Right lobe of liver (tissue), 6 donors: ENCODE measurements at regions not wholly inside any gene's neighbourhood (a gene's known extent, or its start where the extent isn't known, plus 50 kb on each side); places are given as distances from the start of the nearest gene placed in this dataset.

Experiments
- ATAC-seq, 4 donors: fragments of 200-7000 bp; cut with Tn5 transposase; one replicate each; pipeline ENCODE4 v1.9.1; 2020; ENCODE audit warnings: mild to moderate bottlenecking in 4 of 4, moderate library complexity in 4 of 4
- DNase-seq, 3 donors: peaks; one replicate each; pipeline ENCODE4 v3.0.0-alpha.2; 2020
- H3K27ac ChIP-seq, 3 donors: fragments of 200-600 bp; one replicate each; pipeline ENCODE4 v1.8.0; 2022
- H3K27me3 ChIP-seq, 2 donors: fragments of 200-600 bp; one replicate each; pipeline ENCODE4 v1.8.0; 2022
- H3K36me3 ChIP-seq, 4 donors: fragments of 200-600 bp; sonication (generic) in 1 of 4; one replicate each; pipeline versions ENCODE4 v1.5.1 to v1.8.0; 2017 to 2022; ENCODE audit warnings: control low read depth in 1 of 4
- H3K4me1 ChIP-seq, 4 donors: fragments of 200-600 bp; sonication (generic) in 1 of 4; one replicate each; pipeline versions ENCODE4 v1.5.1 to v1.8.0; 2017 to 2022; ENCODE audit warnings: control low read depth in 1 of 4
- H3K4me3 ChIP-seq, 3 donors: fragments of 200-600 bp; one replicate each; pipeline ENCODE4 v1.8.0; 2022
- H3K9me3 ChIP-seq, 4 donors: fragments of 200-600 bp; sonication (generic) in 1 of 4; one replicate each; pipeline versions ENCODE4 v1.5.1 to v1.8.0; 2017 to 2022; ENCODE audit warnings: control low read depth in 1 of 4
- CTCF ChIP-seq, 4 donors: fragments of 200-600 bp in 3 of 4; fragments of 450-650 bp in 1 of 4; IDR thresholded peaks; one replicate each; pipeline versions ENCODE4 v1.5.1 to v1.8.0; 2016 to 2022; ENCODE audit warnings: antibody characterized with exemption in 4 of 4, mild to moderate bottlenecking in 2 of 4
- POLR2A ChIP-seq: fragments of 450-650 bp; IDR thresholded peaks from one replicate; pipeline ENCODE4 v1.6.1; 2017; ENCODE audit warnings: antibody characterized with exemption, mild to moderate bottlenecking
- WGBS: methylation state at CpG from one replicate; pipeline ENCODE4 v1.1.6; 2018; ENCODE audit warnings: low coverage, low lambda C conversion rate; ENCODE audit not compliant: insufficient coverage; ENCODE audit errors: missing lambda C conversion rate; 5-methylcytosine and 5-hydroxymethylcytosine counted together
- intact Hi-C, 2 donors: fragments of 100-400 bp; cut with DNase I; formaldehyde crosslinking; loops; one replicate each; pipeline versions ENCODE4 v1.11.2 to v1.14.1; 2022
- donor health status: DM: no; HTN: yes; CAD: no.
- donor health status: DM: no; HTN: no; CAD: no.
- donor health status: DM: no; HTN: no; CAD: no.
- donor health status: DM: no; HTN: yes; CAD: no.
- donor health status: DM: no; HTN: yes; CAD: no.

- DNase-seq (peak in 1 of 3 donors; percentile 59), ATAC-seq (peak; percentile 79 to 92 (median 82))
- Histone ChIP-seq H3K36me3 (no peaks in the 10 kb centered on the region), H3K4me1 (peaks cover 0 to 42% (median 12%) of the 10 kb centered on the region in 4 donors), H3K27ac (peak overlapping the region in 1 of 3 donors; percentile 54), H3K9me3 (no peaks in the 10 kb centered on the region), H3K4me3 (no peak overlapping the region), H3K27me3 (no peaks in the 10 kb centered on the region)
- intact Hi-C loops: no loop called here
- 46% methylated on average over 2 of the region's 2 CpGs for WGBS
- TF ChIP-seq CTCF (IDR thresholded peaks at IDR 0.05): no peak
- TF ChIP-seq POLR2A: no peak
Observed at GRCh38 chr9:109922617-109923470, 142.8 kb downstream of the PALM2AKAP2 start.

- intact Hi-C loops: no loop called here
- peak overlapping the region in 1 of 3 donors; percentile 54 for H3K27ac ChIP-seq
- TF ChIP-seq CTCF (IDR thresholded peaks at IDR 0.05) (no peak), POLR2A (no peak)
- no peaks in the 10 kb centered on the region for H3K9me3 ChIP-seq
- DNase-seq: no peak
- peaks cover 0 to 42% (median 12%) of the 10 kb centered on the region in 4 donors for H3K4me1 ChIP-seq
- no peak overlapping the region for H3K4me3 ChIP-seq
- WGBS: 71% methylated on average over 5 of the region's 5 CpGs
- H3K36me3 ChIP-seq: no peaks in the 10 kb centered on the region
- peak in 1 of 4 donors; percentile 6 for ATAC-seq
- no peaks in the 10 kb centered on the region for H3K27me3 ChIP-seq
Observed at GRCh38 chr9:109923471-109923760, 143.4 kb downstream of the PALM2AKAP2 start.

GRCh38 chr9:109923806-109924205, 143.8 kb downstream of the PALM2AKAP2 start:
- H3K27ac ChIP-seq: peak overlapping the region in 1 of 3 donors; percentile 26
- H3K27me3 ChIP-seq: no peaks in the 10 kb centered on the region
- TF ChIP-seq POLR2A (no peak), CTCF (IDR thresholded peaks at IDR 0.05) (no peak)
- H3K36me3 ChIP-seq: no peaks in the 10 kb centered on the region
- H3K4me3 ChIP-seq: no peak overlapping the region
- H3K4me1 ChIP-seq: peaks cover 0 to 42% (median 12%) of the 10 kb centered on the region in 4 donors
- ATAC-seq (no peak), DNase-seq (no peak)
- H3K9me3 ChIP-seq: no peaks in the 10 kb centered on the region
- 73% methylated on average over 3 of the region's 3 CpGs for WGBS
- intact Hi-C loops: no loop called here

- H3K27ac ChIP-seq: peak overlapping the region in 1 of 3 donors; percentile 2
- no peak overlapping the region for H3K4me3 ChIP-seq
- no peaks in the 10 kb centered on the region for H3K36me3 ChIP-seq
- DNase-seq: peak in 2 of 3 donors; percentile 63 to 68
- intact Hi-C loops: no loop called here
- H3K4me1 ChIP-seq: peaks cover 0 to 42% (median 12%) of the 10 kb centered on the region in 4 donors
- no peak for TF ChIP-seq POLR2A
- TF ChIP-seq CTCF (IDR thresholded peaks at IDR 0.05): no peak
- H3K9me3 ChIP-seq: no peaks in the 10 kb centered on the region
- ATAC-seq: peak in 3 of 4 donors; percentile 10 to 66 (median 33)
- H3K27me3 ChIP-seq: no peaks in the 10 kb centered on the region
- 27% methylated on average over 2 of the region's 2 CpGs for WGBS
Observed at GRCh38 chr9:109925799-109926198, 145.8 kb downstream of the PALM2AKAP2 start.
